Type B pancreatic cell (in vitro differentiated cells): ENCODE measurements at regions not wholly inside any gene's neighbourhood (a gene's known extent, or its start where the extent isn't known, plus 50 kb on each side); places are given as distances from the start of the nearest gene placed in this dataset.

Source experiments
- DNase-seq: peaks from one replicate; pipeline ENCODE4 v3.0.0; 2021; ENCODE audit warnings: mixed read lengths; ENCODE audit not compliant: unreplicated experiment; ENCODE audit errors: extremely low spot score
- H3K27ac Mint-ChIP-seq: 2 replicates; pipeline ENCODE4 v1.8.0; 2021; ENCODE audit warnings: mild to moderate bottlenecking, mixed read lengths
- H3K27me3 Mint-ChIP-seq: 2 replicates; pipeline ENCODE4 v1.8.0; 2021; ENCODE audit warnings: mixed read lengths
- H3K36me3 Mint-ChIP-seq: 2 replicates; pipeline ENCODE4 v1.8.0; 2021; ENCODE audit warnings: mixed read lengths
- H3K4me1 Mint-ChIP-seq: one replicate; pipeline ENCODE4 v1.8.0; 2021; ENCODE audit warnings: mixed read lengths; ENCODE audit not compliant: unreplicated experiment
- H3K4me3 Mint-ChIP-seq: 2 replicates; pipeline ENCODE4 v1.8.0; 2021; ENCODE audit warnings: mild to moderate bottlenecking, mixed read lengths
- H3K9me3 Mint-ChIP-seq: 2 replicates; pipeline ENCODE4 v1.8.0; 2021; ENCODE audit warnings: mixed read lengths
- TF ChIP-seq, protein P1 (sequence below): fragments of 200-600 bp; sonication (generic); conservative IDR thresholded peaks from 2 replicates; pipeline ENCODE4 v1.5.0; 2021; ENCODE audit warnings: antibody characterized with exemption, mild to moderate bottlenecking

- Mint-ChIP-seq H3K4me3 (no peak overlapping the region), H3K9me3 (no peaks in the 10 kb centered on the region), H3K27me3 (no peaks in the 10 kb centered on the region), H3K4me1 (peaks cover 7% of the 10 kb centered on the region), H3K27ac (no peak overlapping the region), H3K36me3 (no peaks in the 10 kb centered on the region)
- TF ChIP-seq, protein P1, sequence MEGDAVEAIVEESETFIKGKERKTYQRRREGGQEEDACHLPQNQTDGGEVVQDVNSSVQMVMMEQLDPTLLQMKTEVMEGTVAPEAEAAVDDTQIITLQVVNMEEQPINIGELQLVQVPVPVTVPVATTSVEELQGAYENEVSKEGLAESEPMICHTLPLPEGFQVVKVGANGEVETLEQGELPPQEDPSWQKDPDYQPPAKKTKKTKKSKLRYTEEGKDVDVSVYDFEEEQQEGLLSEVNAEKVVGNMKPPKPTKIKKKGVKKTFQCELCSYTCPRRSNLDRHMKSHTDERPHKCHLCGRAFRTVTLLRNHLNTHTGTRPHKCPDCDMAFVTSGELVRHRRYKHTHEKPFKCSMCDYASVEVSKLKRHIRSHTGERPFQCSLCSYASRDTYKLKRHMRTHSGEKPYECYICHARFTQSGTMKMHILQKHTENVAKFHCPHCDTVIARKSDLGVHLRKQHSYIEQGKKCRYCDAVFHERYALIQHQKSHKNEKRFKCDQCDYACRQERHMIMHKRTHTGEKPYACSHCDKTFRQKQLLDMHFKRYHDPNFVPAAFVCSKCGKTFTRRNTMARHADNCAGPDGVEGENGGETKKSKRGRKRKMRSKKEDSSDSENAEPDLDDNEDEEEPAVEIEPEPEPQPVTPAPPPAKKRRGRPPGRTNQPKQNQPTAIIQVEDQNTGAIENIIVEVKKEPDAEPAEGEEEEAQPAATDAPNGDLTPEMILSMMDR: no peak
- DNase-seq: no peak
Observed at GRCh38 chr18:3380384-3380961, 69.5 kb upstream of the TGIF1 start.

DNA sequence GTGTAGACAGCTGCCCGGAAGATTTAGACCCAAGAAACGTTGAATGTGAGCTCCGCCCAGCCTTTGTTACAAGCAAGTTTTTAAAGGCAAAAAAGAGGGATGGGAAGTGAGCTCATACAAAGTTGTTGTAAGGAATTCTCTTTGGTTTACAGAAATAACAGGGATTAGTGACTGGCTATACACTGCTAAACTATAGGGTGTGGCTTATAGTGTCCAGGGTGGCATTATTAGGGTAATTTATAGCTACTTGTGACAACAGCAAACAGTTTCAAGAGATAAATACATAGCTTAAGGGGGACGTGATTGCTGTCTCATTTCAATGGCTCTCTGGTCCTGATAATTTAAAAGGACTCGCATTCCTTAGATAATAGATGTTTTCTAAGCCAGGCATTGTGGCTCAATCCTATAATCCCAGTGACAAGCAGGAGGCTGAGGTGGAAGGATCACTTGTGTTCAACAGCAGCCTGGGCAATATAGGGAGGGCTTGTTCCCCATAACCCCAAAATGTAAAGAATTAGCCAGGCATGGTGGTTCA is 66.5 kb upstream of the TGIF1 start:
- no peak overlapping the region for H3K27ac Mint-ChIP-seq

DNA sequence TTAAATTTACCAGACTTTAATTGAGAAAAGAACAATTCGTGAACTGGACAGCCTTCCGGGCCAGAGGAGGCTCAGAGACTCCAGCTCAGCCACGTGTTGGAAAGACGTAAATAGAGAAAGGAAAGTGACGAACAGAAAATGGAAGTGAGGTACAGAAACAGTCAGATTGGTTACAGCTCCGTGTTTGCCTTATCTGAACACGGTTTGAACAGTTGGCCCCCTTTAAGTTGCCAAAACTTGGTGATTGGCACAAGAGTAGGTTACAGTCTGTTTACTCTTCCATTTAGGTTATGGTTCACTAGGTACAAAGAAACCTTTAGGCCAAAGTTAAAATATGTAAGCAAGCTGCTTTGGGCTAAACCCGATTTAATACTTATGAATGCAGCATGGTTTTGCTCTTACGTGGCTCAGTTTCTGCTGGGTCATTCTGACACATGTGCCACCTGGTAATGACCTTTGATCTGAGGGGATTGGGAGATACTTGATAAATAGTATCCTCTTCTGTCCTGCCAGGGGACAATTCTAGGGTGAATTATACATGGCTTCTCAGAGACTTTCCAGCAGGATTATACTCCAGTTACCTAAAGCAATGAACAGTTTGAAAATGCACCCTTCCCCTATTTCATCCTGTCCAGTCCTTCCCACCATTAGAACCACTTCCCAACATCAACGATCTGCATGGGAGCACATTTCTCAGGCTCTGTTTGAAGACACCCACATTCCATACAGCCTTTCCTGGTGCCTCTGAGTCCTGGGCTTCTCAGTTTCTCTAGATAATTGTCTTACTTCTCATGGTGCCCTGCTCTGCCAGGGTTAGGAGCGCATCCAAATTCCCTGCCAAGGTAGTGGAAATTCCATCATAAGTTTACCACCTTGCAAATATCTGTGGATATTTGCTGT is 65.1 kb upstream of the TGIF1 start:
- Mint-ChIP-seq H3K9me3 (no peaks in the 10 kb centered on the region), H3K4me3 (no peak overlapping the region), H3K4me1 (peaks cover 7% of the 10 kb centered on the region), H3K27ac (no peak overlapping the region), H3K36me3 (no peaks in the 10 kb centered on the region), H3K27me3 (no peaks in the 10 kb centered on the region)
- TF ChIP-seq, protein P1: no peak
- no peak for DNase-seq

More for the DNA sequence above, 66.5 kb upstream of the TGIF1 start:
- Mint-ChIP-seq H3K27me3 (no peaks in the 10 kb centered on the region), H3K4me3 (no peak overlapping the region), H3K4me1 (peaks cover 7% of the 10 kb centered on the region), H3K9me3 (no peaks in the 10 kb centered on the region), H3K36me3 (no peaks in the 10 kb centered on the region)
- TF ChIP-seq, protein P1: no peak
- DNase-seq: no peak

GRCh38 chr18:3388323-3388722 is 61.6 kb upstream of the TGIF1 start:
- Mint-ChIP-seq H3K36me3 (no peaks in the 10 kb centered on the region), H3K27me3 (no peaks in the 10 kb centered on the region), H3K4me3 (no peak overlapping the region), H3K9me3 (no peaks in the 10 kb centered on the region), H3K4me1 (peaks cover 4% of the 10 kb centered on the region), H3K27ac (no peak overlapping the region)
- DNase-seq: no peak
- TF ChIP-seq, protein P1: no peak

GRCh38 chr18:3388980-3389379 is 61.0 kb upstream of the TGIF1 start:
- no peaks in the 10 kb centered on the region for H3K36me3 Mint-ChIP-seq
- H3K4me3 Mint-ChIP-seq: no peak overlapping the region
- H3K27me3 Mint-ChIP-seq: no peaks in the 10 kb centered on the region
- H3K4me1 Mint-ChIP-seq: no peaks in the 10 kb centered on the region
- no peak for DNase-seq
- H3K27ac Mint-ChIP-seq: no peak overlapping the region
- no peaks in the 10 kb centered on the region for H3K9me3 Mint-ChIP-seq
- TF ChIP-seq, protein P1: no peak
